GM19468 (cell line): ENCODE measurements at regions not wholly inside any gene's neighbourhood (a gene's known extent, or its start where the extent isn't known, plus 50 kb on each side); places are given as distances from the start of the nearest gene placed in this dataset.

Experiments
- ATAC-seq: cut with Tn5 transposase; IDR thresholded peaks from one replicate; pipeline ENCODE4 v1.9.1; 2021; ENCODE audit warnings: mild to moderate bottlenecking, moderate library complexity, moderate number of reproducible peaks; ENCODE audit not compliant: unreplicated experiment; ENCODE audit errors: extremely low read depth

- ATAC-seq, result no peak
Measured at GRCh38 chr22:48872271-48873190, 955.1 kb downstream of the BRD1 start.

- ATAC-seq, result no peak
Measured at GRCh38 chr22:48871176-48871840, 956.4 kb downstream of the BRD1 start.

- no peak for ATAC-seq
Measured at GRCh38 chr22:48870436-48870835, 957.2 kb downstream of the BRD1 start.

GRCh38 chr22:48869788-48870187 lies 957.9 kb downstream of the BRD1 start:
- no peak for ATAC-seq

- no peak for ATAC-seq
Measured at GRCh38 chr22:48869161-48869560, 958.5 kb downstream of the BRD1 start.

- ATAC-seq, result no peak
Measured at GRCh38 chr22:48868554-48868953, 959.1 kb downstream of the BRD1 start.

- no peak for ATAC-seq
Measured at GRCh38 chr22:48867891-48868290, 959.8 kb downstream of the BRD1 start.

- no peak for ATAC-seq
Measured at GRCh38 chr22:48866906-48867681, 960.6 kb downstream of the BRD1 start.

- no peak for ATAC-seq
Measured at GRCh38 chr22:48864748-48865147, 962.9 kb downstream of the BRD1 start.

- ATAC-seq, result no peak
Measured at GRCh38 chr22:48863965-48864528, 963.6 kb downstream of the BRD1 start.

- no peak for ATAC-seq
Measured at GRCh38 chr22:48860557-48860956, 967.1 kb downstream of the BRD1 start.

GRCh38 chr22:48858856-48859255 lies 968.8 kb downstream of the BRD1 start:
- no peak for ATAC-seq

- no peak for ATAC-seq
Measured at GRCh38 chr22:48858121-48858520, 969.6 kb downstream of the BRD1 start.

GRCh38 chr22:48857202-48857805 lies 970.4 kb downstream of the BRD1 start:
- ATAC-seq, result no peak

GRCh38 chr22:48856308-48856615 lies 971.4 kb downstream of the BRD1 start:
- no peak for ATAC-seq

- ATAC-seq, result no peak
Measured at GRCh38 chr22:48855593-48856307, 971.9 kb downstream of the BRD1 start.

GRCh38 chr22:48855013-48855412 lies 972.7 kb downstream of the BRD1 start:
- ATAC-seq, result no peak

- ATAC-seq, result no peak
Measured at GRCh38 chr22:48853627-48854240, 973.9 kb downstream of the BRD1 start.

- no peak for ATAC-seq
Measured at GRCh38 chr22:48851933-48852549, 975.6 kb downstream of the BRD1 start.
